ENCODE measurements at regions not wholly inside any gene's neighbourhood (a gene's known extent, or its start where the extent isn't known, plus 50 kb on each side); places are given as distances from the start of the nearest gene placed in this dataset.

- WGBS (ENCODE audit: missing lambda C conversion rate): 87% methylated on average over 11 of the region's 11 CpGs
- peaks cover 10% of the 10 kb centered on the region; the same call in 2 of the 3 replicates for H3K4me1 ChIP-seq
- H3K4me3 ChIP-seq: no peak overlapping the region
- POLR2A ChIA-PET: no interaction called here
- no peak overlapping the region for H3K4me2 ChIP-seq
- ATAC-seq (no peak), FAIRE-seq (no peak), DNase-seq (ENCODE audit: low read depth in 1 of 2, low spot score in 1 of 2) (no peak)
- peak overlapping the region in 1 of 2 experiments; percentile 10; a peak in 1 of 6 replicates for H3K27ac ChIP-seq
- H3K9me3 ChIP-seq: no peaks in the 10 kb centered on the region
- CTCF ChIA-PET: interaction anchor here (1.3 kb wide), 1 partner anchor 25 kb away, joined by 3 read pairs; no protein-coding TSS in a partner anchor
- TF ChIP-seq RNF2 (IDR thresholded peaks at IDR 0.05; ENCODE audit: borderline replicate concordance, low read depth) (no peak), ZSCAN20 (CRISPR knock-in tag; IDR thresholded peaks at IDR 0.05) (no peak), CEBPB (IDR thresholded peaks at IDR 0.05) (no peak), CBX2 (IDR thresholded peaks at IDR 0.05; ENCODE audit: borderline replicate concordance, low read depth) (no peak), CTCF (IDR thresholded peaks at IDR 0.05) (no peak), HDAC2 (IDR thresholded peaks at IDR 0.05) (no peak)
- TF ChIP-seq, protein P1, sequence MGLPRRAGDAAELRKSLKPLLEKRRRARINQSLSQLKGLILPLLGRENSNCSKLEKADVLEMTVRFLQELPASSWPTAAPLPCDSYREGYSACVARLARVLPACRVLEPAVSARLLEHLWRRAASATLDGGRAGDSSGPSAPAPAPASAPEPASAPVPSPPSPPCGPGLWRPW (IDR thresholded peaks at IDR 0.05): no peak
These were observed 108.8 kb downstream of the IL12A start for GRCh38 chr3:160097478-160097877.

DNA sequence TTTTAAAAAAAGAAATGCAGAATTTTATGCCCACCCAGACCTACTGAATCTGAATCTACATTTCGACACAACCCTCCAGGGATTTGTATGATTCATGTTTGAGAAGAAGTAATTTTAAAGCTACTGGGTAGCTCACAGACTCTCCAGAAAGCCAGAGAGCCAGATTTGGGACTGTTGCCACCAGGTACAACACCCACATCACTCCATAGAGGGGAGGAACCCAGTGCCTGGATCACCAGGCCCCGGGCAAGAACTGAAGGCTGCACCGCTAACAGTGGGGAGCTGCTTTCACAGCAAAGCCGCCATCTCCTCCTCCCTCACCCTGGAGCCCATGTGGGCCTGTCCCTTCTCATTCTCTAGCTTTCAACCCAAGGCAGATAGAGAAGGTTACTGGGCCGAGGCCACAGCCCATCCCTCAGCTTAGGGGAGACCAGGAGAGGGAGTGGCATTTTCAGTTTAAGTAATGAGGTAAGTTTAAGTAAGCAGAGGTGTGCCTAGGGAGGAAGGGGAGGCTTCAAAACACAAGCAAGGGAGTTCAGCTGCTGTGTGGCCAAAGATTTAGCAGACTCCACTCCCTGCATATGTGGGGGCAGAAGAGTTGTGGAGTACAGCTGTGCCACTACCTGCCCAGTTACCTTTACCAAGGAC lies 109.8 kb downstream of the IL12A start:
- TF ChIP-seq RARB (CRISPR knock-in tag; IDR thresholded peaks at IDR 0.05) (no peak), BHLHE40 (IDR thresholded peaks at IDR 0.05; ENCODE audit: low read depth, low read length) (no peak), RFX5 (IDR thresholded peaks at IDR 0.05) (no peak), CBX8 (IDR thresholded peaks at IDR 0.05) (no peak), RAD21 (conservative IDR thresholded peaks at IDR 0.05 in 1 of 2, IDR thresholded peaks at IDR 0.05 in 1 of 2) (no peak), FOSL2 (IDR thresholded peaks at IDR 0.05) (no peak), FOSL2 (CRISPR knock-in tag; IDR thresholded peaks at IDR 0.05) (no peak), E2F6 (IDR thresholded peaks at IDR 0.05; ENCODE audit: borderline replicate concordance, low read depth) (no peak), FOSB (CRISPR knock-in tag; IDR thresholded peaks at IDR 0.05) (no peak), JUNB (IDR thresholded peaks at IDR 0.05) (no peak), MAFK (IDR thresholded peaks at IDR 0.05; ENCODE audit: partially characterized antibody) (no peak), GATA3 (IDR thresholded peaks at IDR 0.05; ENCODE audit: borderline replicate concordance) (no peak), NFE2L2 (conservative IDR thresholded peaks at IDR 0.05; ENCODE audit: low read length) (no peak)
- TF ChIP-seq, protein P2, sequence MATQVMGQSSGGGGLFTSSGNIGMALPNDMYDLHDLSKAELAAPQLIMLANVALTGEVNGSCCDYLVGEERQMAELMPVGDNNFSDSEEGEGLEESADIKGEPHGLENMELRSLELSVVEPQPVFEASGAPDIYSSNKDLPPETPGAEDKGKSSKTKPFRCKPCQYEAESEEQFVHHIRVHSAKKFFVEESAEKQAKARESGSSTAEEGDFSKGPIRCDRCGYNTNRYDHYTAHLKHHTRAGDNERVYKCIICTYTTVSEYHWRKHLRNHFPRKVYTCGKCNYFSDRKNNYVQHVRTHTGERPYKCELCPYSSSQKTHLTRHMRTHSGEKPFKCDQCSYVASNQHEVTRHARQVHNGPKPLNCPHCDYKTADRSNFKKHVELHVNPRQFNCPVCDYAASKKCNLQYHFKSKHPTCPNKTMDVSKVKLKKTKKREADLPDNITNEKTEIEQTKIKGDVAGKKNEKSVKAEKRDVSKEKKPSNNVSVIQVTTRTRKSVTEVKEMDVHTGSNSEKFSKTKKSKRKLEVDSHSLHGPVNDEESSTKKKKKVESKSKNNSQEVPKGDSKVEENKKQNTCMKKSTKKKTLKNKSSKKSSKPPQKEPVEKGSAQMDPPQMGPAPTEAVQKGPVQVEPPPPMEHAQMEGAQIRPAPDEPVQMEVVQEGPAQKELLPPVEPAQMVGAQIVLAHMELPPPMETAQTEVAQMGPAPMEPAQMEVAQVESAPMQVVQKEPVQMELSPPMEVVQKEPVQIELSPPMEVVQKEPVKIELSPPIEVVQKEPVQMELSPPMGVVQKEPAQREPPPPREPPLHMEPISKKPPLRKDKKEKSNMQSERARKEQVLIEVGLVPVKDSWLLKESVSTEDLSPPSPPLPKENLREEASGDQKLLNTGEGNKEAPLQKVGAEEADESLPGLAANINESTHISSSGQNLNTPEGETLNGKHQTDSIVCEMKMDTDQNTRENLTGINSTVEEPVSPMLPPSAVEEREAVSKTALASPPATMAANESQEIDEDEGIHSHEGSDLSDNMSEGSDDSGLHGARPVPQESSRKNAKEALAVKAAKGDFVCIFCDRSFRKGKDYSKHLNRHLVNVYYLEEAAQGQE (IDR thresholded peaks at IDR 0.05): no peak
- TF ChIP-seq, protein P3, sequence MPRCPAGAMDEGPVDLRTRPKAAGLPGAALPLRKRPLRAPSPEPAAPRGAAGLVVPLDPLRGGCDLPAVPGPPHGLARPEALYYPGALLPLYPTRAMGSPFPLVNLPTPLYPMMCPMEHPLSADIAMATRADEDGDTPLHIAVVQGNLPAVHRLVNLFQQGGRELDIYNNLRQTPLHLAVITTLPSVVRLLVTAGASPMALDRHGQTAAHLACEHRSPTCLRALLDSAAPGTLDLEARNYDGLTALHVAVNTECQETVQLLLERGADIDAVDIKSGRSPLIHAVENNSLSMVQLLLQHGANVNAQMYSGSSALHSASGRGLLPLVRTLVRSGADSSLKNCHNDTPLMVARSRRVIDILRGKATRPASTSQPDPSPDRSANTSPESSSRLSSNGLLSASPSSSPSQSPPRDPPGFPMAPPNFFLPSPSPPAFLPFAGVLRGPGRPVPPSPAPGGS (IDR thresholded peaks at IDR 0.05): no peak
- TF ChIP-seq, protein P4, sequence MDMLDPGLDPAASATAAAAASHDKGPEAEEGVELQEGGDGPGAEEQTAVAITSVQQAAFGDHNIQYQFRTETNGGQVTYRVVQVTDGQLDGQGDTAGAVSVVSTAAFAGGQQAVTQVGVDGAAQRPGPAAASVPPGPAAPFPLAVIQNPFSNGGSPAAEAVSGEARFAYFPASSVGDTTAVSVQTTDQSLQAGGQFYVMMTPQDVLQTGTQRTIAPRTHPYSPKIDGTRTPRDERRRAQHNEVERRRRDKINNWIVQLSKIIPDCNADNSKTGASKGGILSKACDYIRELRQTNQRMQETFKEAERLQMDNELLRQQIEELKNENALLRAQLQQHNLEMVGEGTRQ (IDR thresholded peaks at IDR 0.05): no peak
- TF ChIP-seq, protein P5, sequence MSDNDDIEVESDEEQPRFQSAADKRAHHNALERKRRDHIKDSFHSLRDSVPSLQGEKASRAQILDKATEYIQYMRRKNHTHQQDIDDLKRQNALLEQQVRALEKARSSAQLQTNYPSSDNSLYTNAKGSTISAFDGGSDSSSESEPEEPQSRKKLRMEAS (IDR thresholded peaks at IDR 0.05): no peak
- Histone ChIP-seq H3K9me3 (no peaks in the 10 kb centered on the region), H3K4me2 (no peak overlapping the region), H3K4me3 (no peak overlapping the region), H3K4me1 (peaks cover 10% of the 10 kb centered on the region; the same call in 2 of the 3 replicates), H3K27ac (peak overlapping the region in 1 of 2 experiments; percentile 53; a peak in 1 of 6 replicates)
- ChIA-PET POLR2A (no interaction called here), CTCF (interaction anchor here (0.9 to 1.3 kb wide), 2 partner anchors 13 to 26 kb away, joined by 3 read pairs; no protein-coding TSS in a partner anchor)
- WGBS (ENCODE audit: missing lambda C conversion rate): 58% methylated on average over 5 of the region's 5 CpGs
- no peak for DNase-seq (ENCODE audit: low read depth in 1 of 2, low spot score in 1 of 2)
- no peak for FAIRE-seq
- peak in 1 of 2 experiments; percentile 29; a peak in 2 of 6 replicates for ATAC-seq
